Kidney (tissue), 13 donors: ENCODE measurements at regions not wholly inside any gene's neighbourhood (a gene's known extent, or its start where the extent isn't known, plus 50 kb on each side); places are given as distances from the start of the nearest gene placed in this dataset.

ENCODE experiments used
- DNase-seq, 5 donors: peaks; one replicate each; pipeline ENCODE4 v3.0.0-alpha.2; 2013 to 2020
- FAIRE-seq: peaks from 2 replicates; lab custom pipeline; 2012; peaks lifted over from hg19 to GRCh38; lab: Jason Lieb, UNC
- H3K27ac ChIP-seq, 2 donors: one replicate each; pipeline ENCODE4 v1.7.0; 2013; ENCODE audit warnings: low read depth in 2 of 2, low read length in 2 of 2, inconsistent platforms in 1 of 2
- H3K27me3 ChIP-seq: one replicate; pipeline ENCODE4 v1.7.1; 2013; ENCODE audit warnings: low read length, inconsistent platforms; ENCODE audit not compliant: control insufficient read depth, insufficient read depth
- H3K36me3 ChIP-seq, 3 donors: one replicate each; pipeline versions ENCODE4 v1.7.0 to v1.7.1; 2013; ENCODE audit warnings: low read length in 3 of 3, control low read depth in 1 of 3, inconsistent platforms in 1 of 3; ENCODE audit not compliant: insufficient read depth in 3 of 3, control insufficient read depth in 2 of 3
- H3K4me1 ChIP-seq, 3 donors: one replicate each; pipeline versions ENCODE4 v1.7.0 to v1.7.1; 2013; ENCODE audit warnings: low read length in 3 of 3, inconsistent platforms in 1 of 3, low read depth in 1 of 3; ENCODE audit not compliant: control insufficient read depth in 2 of 3, insufficient read depth in 2 of 3
- H3K4me3 ChIP-seq, 3 donors: one replicate each; pipeline versions ENCODE4 v1.7.0 to v1.8.1; 2013; ENCODE audit warnings: low read length in 3 of 3, control low read depth in 1 of 3, inconsistent platforms in 1 of 3
- H3K9ac ChIP-seq, 3 donors: one replicate each; pipeline versions ENCODE4 v1.7.0 to v1.7.1; 2013; ENCODE audit warnings: low read length in 3 of 3, control low read depth in 1 of 3, inconsistent platforms in 1 of 3
- H3K9me3 ChIP-seq, 3 donors: one replicate each; pipeline versions ENCODE4 v1.7.0 to v1.7.1; 2013; ENCODE audit warnings: low read length in 3 of 3, control low read depth in 1 of 3, inconsistent platforms in 1 of 3; ENCODE audit not compliant: control insufficient read depth in 2 of 3, insufficient read depth in 1 of 3
- intact Hi-C: fragments of 100-400 bp; cut with DNase I; formaldehyde crosslinking; loops from one replicate; pipeline ENCODE4 v1.11.1; 2022
- TF ChIP-seq, protein P1 (sequence below): IDR thresholded peaks from 3 replicates; pipeline ENCODE4 v1.5.1; 2012; ENCODE audit warnings: mild to moderate bottlenecking, moderate library complexity, borderline replicate concordance; ENCODE audit not compliant: insufficient read depth; ENCODE audit errors: extremely low read depth
- donor health status: control.
- donor health status: control.
- donor health status: control.
- donor health status: control.
- donor health status: control.
- donor health status: DM: yes; HTN: yes; CAD: no.
- donor health status: Normal renal cell carcinoma (clear cell type).

DNA sequence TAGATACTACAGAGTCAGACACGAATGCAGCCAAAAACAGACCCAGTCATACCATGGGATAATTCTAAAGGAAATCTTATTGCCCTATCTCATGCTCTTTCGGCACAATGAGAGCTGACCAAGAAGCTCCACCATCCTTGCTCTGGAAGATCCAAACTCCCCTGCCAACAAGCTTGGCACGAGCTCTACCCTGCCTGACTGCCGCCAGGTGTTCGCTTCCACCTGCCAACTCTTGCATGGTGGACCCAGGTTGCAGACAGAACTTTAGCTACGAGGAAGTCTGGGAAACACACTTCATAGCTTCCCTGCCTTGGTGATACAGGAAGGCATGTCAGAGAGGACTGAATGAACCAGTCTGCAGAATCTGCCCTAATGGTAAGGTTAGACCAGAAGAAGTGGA, 355.0 kb downstream of the DRD1 start:
- FAIRE-seq (no peak), DNase-seq (no peak)
- intact Hi-C loops, result no loop called here
- TF ChIP-seq, protein P1, sequence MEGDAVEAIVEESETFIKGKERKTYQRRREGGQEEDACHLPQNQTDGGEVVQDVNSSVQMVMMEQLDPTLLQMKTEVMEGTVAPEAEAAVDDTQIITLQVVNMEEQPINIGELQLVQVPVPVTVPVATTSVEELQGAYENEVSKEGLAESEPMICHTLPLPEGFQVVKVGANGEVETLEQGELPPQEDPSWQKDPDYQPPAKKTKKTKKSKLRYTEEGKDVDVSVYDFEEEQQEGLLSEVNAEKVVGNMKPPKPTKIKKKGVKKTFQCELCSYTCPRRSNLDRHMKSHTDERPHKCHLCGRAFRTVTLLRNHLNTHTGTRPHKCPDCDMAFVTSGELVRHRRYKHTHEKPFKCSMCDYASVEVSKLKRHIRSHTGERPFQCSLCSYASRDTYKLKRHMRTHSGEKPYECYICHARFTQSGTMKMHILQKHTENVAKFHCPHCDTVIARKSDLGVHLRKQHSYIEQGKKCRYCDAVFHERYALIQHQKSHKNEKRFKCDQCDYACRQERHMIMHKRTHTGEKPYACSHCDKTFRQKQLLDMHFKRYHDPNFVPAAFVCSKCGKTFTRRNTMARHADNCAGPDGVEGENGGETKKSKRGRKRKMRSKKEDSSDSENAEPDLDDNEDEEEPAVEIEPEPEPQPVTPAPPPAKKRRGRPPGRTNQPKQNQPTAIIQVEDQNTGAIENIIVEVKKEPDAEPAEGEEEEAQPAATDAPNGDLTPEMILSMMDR, result no peak
- Histone ChIP-seq H3K4me1 (no peaks in the 10 kb centered on the region), H3K4me3 (no peak overlapping the region), H3K27ac (no peak overlapping the region), H3K36me3 (no peaks in the 10 kb centered on the region), H3K27me3 (no peaks in the 10 kb centered on the region), H3K9me3 (no peaks in the 10 kb centered on the region), H3K9ac (no peak overlapping the region)

DNA sequence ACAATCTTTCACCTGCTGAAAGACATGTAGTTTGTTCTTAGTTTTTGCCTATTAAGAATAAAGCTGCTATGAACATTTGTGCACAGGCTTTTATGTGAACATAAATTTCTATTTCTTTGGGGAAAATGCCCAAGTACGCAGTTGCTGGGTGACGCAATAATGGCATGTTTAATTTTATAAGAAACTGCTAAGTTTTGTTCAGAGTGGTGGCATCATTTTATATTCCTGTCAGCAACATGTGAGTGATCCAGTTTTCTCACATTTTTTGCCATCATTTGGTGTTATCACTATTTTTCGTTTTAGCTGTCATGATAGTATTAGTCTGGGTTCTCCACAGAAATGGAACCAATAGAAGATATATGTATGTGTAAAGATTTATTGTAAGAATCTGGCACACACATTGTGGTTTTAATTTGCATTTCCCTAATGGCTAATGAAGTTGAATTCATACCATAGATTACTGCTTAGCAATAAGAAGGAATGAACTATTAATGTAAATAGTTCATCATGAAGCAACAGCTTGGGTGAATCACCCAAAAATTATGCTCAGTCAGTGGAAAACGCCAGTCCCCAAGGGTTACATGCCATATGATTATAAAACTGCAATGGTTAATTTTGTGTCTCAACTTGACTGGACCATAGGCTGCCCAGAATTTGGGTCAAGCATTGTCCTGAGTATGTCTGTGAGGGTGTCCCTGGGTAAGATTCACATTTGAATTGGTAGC, 358.6 kb downstream of the MSX2 start:
- H3K27me3 ChIP-seq, result no peaks in the 10 kb centered on the region
- no peaks in the 10 kb centered on the region for H3K36me3 ChIP-seq
- no peaks in the 10 kb centered on the region for H3K9me3 ChIP-seq
- DNase-seq, result no peak
- no peak overlapping the region for H3K4me3 ChIP-seq
- no peaks in the 10 kb centered on the region for H3K4me1 ChIP-seq
- no peak overlapping the region for H3K27ac ChIP-seq
- intact Hi-C loops, result no loop called here
- TF ChIP-seq, protein P1, result no peak
- FAIRE-seq, result no peak
- H3K9ac ChIP-seq, result no peak overlapping the region

DNA sequence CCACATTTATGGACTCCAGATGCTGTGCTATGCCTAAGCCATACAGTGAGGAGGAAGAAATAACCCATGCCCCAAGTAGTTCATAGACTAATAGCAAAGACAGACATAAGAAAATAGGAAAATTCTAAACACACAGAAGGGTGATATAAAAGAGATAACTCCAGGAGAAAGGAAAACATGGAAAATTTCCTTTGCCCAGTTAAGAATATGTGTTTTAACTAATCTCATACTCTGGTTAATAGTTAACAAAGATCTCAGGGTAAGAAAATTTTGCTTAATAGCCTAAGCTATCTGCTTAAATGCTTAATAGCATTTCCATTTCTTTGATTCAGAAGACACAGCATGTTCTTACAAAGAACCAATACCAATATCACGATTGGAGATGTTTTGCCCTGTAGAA, 358.0 kb downstream of the MSX2 start:
- H3K9ac ChIP-seq, result no peak overlapping the region
- H3K36me3 ChIP-seq, result no peaks in the 10 kb centered on the region
- TF ChIP-seq, protein P1, result no peak
- no peaks in the 10 kb centered on the region for H3K27me3 ChIP-seq
- intact Hi-C loops, result no loop called here
- no peak overlapping the region for H3K27ac ChIP-seq
- no peaks in the 10 kb centered on the region for H3K9me3 ChIP-seq
- no peaks in the 10 kb centered on the region for H3K4me1 ChIP-seq
- H3K4me3 ChIP-seq, result no peak overlapping the region
- FAIRE-seq (no peak), DNase-seq (no peak)

DNA sequence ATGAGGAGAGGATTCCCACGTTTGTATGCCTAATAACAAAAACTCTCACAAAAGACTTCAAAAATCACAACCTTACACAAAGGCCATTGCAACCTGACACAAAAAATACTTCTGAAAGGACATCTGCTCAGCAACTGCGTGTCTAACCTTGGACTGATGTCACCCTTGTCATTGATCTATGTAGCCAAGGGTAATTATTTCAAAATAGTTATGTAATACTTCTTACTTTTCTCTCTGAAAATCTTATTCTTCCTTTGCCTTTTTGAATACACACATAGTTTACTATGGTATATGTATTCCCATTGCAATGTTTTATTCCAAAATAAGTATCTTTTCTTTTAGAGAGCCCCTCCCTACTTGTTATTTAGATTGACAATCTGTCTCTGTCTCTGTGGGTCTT, 355.3 kb downstream of the MSX2 start:
- no peak for FAIRE-seq

More for the DNA sequence above, 355.3 kb downstream of the MSX2 start:
- no peaks in the 10 kb centered on the region for H3K9me3 ChIP-seq
- DNase-seq, result no peak
- H3K4me1 ChIP-seq, result no peaks in the 10 kb centered on the region
- TF ChIP-seq, protein P1, result no peak
- intact Hi-C loops, result no loop called here
- H3K4me3 ChIP-seq, result no peak overlapping the region
- H3K27me3 ChIP-seq, result no peaks in the 10 kb centered on the region
- H3K27ac ChIP-seq, result no peak overlapping the region
- no peak overlapping the region for H3K9ac ChIP-seq
- no peaks in the 10 kb centered on the region for H3K36me3 ChIP-seq
